B cell (primary cell): ENCODE measurements at regions not wholly inside any gene's neighbourhood (a gene's known extent, or its start where the extent isn't known, plus 50 kb on each side); places are given as distances from the start of the nearest gene placed in this dataset.

Source experiments
- CTCF ChIP-seq: fragments of 200-600 bp; IDR thresholded peaks from one replicate; pipeline ENCODE4 v1.8.0; 2022; ENCODE audit warnings: antibody characterized with exemption, mild to moderate bottlenecking
- EZH2 ChIP-seq: IDR thresholded peaks from 2 replicates; pipeline ENCODE4 v1.6.1; 2012; ENCODE audit warnings: borderline replicate concordance, low read depth, mild to moderate bottlenecking, moderate library complexity, low read length; ENCODE audit not compliant: insufficient read depth, poor library complexity, severe bottlenecking

- TF ChIP-seq CTCF = no peak
- TF ChIP-seq EZH2 = no peak
Observed at GRCh38 chr12:25625146-25625545, 72.1 kb upstream of the LMNTD1 start.
